HepG2 (cell line): ENCODE measurements at regions not wholly inside any gene's neighbourhood (a gene's known extent, or its start where the extent isn't known, plus 50 kb on each side); places are given as distances from the start of the nearest gene placed in this dataset.

Source experiments
- ARID2 ChIP-seq: sonication (generic); formaldehyde crosslinking; IDR thresholded peaks from 2 replicates; pipeline ENCODE4 v1.8.1; 2022; ENCODE audit warnings: mild to moderate bottlenecking, missing genetic modification reagents, borderline replicate concordance
- DNMT3B ChIP-seq: conservative IDR thresholded peaks from 2 replicates; pipeline ENCODE4 v1.6.1; 2016; ENCODE audit warnings: missing biosample characterization, control low read depth
- JARID2 ChIP-seq: sonication (generic); formaldehyde crosslinking; IDR thresholded peaks from 2 replicates; pipeline ENCODE4 v1.8.1; 2023; ENCODE audit warnings: missing genetic modification reagents, inconsistent platforms; ENCODE audit not compliant: insufficient replicate concordance
- MTF2 ChIP-seq: sonication (generic); formaldehyde crosslinking; IDR thresholded peaks from 2 replicates; pipeline ENCODE4 v1.5.0; 2020; ENCODE audit warnings: missing genetic modification reagents, borderline replicate concordance
- NFATC3 ChIP-seq: sonication (generic); formaldehyde crosslinking; IDR thresholded peaks from 2 replicates; pipeline ENCODE4 v1.5.1; 2020; ENCODE audit warnings: mild to moderate bottlenecking, missing genetic modification reagents
- NFIB ChIP-seq: sonication (generic); formaldehyde crosslinking; IDR thresholded peaks from 2 replicates; pipeline ENCODE4 v1.9.0; 2021; ENCODE audit warnings: missing genetic modification reagents, mild to moderate bottlenecking, borderline replicate concordance
- POGK ChIP-seq: sonication (generic); formaldehyde crosslinking; conservative IDR thresholded peaks from 2 replicates; pipeline ENCODE4 v1.8.0; 2022; ENCODE audit warnings: mild to moderate bottlenecking, moderate library complexity, missing genetic modification reagents
- SNAPC5 ChIP-seq: sonication (generic); formaldehyde crosslinking; IDR thresholded peaks from 2 replicates; pipeline ENCODE4 v1.8.1; 2023; ENCODE audit warnings: mild to moderate bottlenecking, missing genetic modification reagents, borderline replicate concordance
- TBX3 ChIP-seq: fragments of 450-650 bp; IDR thresholded peaks from 2 replicates; pipeline ENCODE4 v1.6.1; 2017; ENCODE audit warnings: antibody characterized with exemption, mild to moderate bottlenecking, inconsistent platforms, borderline replicate concordance
- TGIF2 ChIP-seq: IDR thresholded peaks from 2 replicates; pipeline ENCODE4 v1.6.1; 2016; ENCODE audit warnings: control low read depth, missing compliant biosample characterization
- THRA ChIP-seq: sonication (generic); formaldehyde crosslinking; IDR thresholded peaks from 2 replicates; pipeline ENCODE4 v1.4.0; 2020; ENCODE audit warnings: missing genetic modification reagents, borderline replicate concordance
- ZBTB26 ChIP-seq: IDR thresholded peaks from 2 replicates; pipeline ENCODE4 v1.6.1; 2016; ENCODE audit warnings: missing compliant biosample characterization, missing genetic modification reagents, borderline replicate concordance
- ZBTB8A ChIP-seq: sonication (generic); formaldehyde crosslinking; IDR thresholded peaks from 2 replicates; pipeline ENCODE4 v1.4.0; 2020; ENCODE audit warnings: mild to moderate bottlenecking, low read depth, missing genetic modification reagents, borderline replicate concordance
- ZFYVE20 ChIP-seq: sonication (generic); formaldehyde crosslinking; IDR thresholded peaks from 2 replicates; pipeline ENCODE4 v1.8.0; 2023; ENCODE audit warnings: low read depth, mild to moderate bottlenecking, moderate library complexity, missing genetic modification reagents, borderline replicate concordance
- ZMYM4 ChIP-seq: sonication (generic); formaldehyde crosslinking; IDR thresholded peaks from 2 replicates; pipeline ENCODE4 v1.8.1; 2023; ENCODE audit warnings: mild to moderate bottlenecking, missing genetic modification reagents
- ZNF17 ChIP-seq: sonication (generic); formaldehyde crosslinking; IDR thresholded peaks from 2 replicates; pipeline ENCODE4 v1.5.0; 2020; ENCODE audit warnings: mild to moderate bottlenecking, missing genetic modification reagents
- ZNF253 ChIP-seq: sonication (generic); formaldehyde crosslinking; IDR thresholded peaks from 2 replicates; pipeline ENCODE4 v1.8.0; 2022; ENCODE audit warnings: mild to moderate bottlenecking, missing genetic modification reagents, borderline replicate concordance
- ZNF350 ChIP-seq: sonication (generic); formaldehyde crosslinking; IDR thresholded peaks from 2 replicates; pipeline ENCODE4 v1.4.0; 2020; ENCODE audit warnings: mild to moderate bottlenecking, low read depth, missing genetic modification reagents, borderline replicate concordance
- ZNF496 ChIP-seq: sonication (generic); formaldehyde crosslinking; IDR thresholded peaks from 2 replicates; pipeline ENCODE4 v1.8.1; 2023; ENCODE audit warnings: mild to moderate bottlenecking, moderate library complexity, missing genetic modification reagents; ENCODE audit not compliant: insufficient replicate concordance
- ZNF552 ChIP-seq: sonication (generic); formaldehyde crosslinking; IDR thresholded peaks from 2 replicates; pipeline ENCODE4 v1.9.0; 2022; ENCODE audit warnings: missing genetic modification reagents, mild to moderate bottlenecking, borderline replicate concordance
- ZNF562 ChIP-seq: sonication (generic); formaldehyde crosslinking; IDR thresholded peaks from 2 replicates; pipeline ENCODE4 v1.8.0; 2022; ENCODE audit warnings: missing genetic modification reagents, borderline replicate concordance
- ZSCAN21 ChIP-seq: sonication (generic); formaldehyde crosslinking; IDR thresholded peaks from 2 replicates; pipeline ENCODE4 v1.8.0; 2022; ENCODE audit warnings: mild to moderate bottlenecking, missing genetic modification reagents, moderate library complexity, borderline replicate concordance
- TF ChIP-seq, protein P1 (sequence below): sonication (generic); IDR thresholded peaks from 2 replicates; pipeline ENCODE4 v1.6.1; 2016; ENCODE audit warnings: low read depth, borderline replicate concordance
- TF ChIP-seq, protein P2 (sequence below): sonication (generic); formaldehyde crosslinking; IDR thresholded peaks from 2 replicates; pipeline ENCODE4 v1.4.0; 2020; ENCODE audit warnings: low read depth, mild to moderate bottlenecking, missing genetic modification reagents

DNA sequence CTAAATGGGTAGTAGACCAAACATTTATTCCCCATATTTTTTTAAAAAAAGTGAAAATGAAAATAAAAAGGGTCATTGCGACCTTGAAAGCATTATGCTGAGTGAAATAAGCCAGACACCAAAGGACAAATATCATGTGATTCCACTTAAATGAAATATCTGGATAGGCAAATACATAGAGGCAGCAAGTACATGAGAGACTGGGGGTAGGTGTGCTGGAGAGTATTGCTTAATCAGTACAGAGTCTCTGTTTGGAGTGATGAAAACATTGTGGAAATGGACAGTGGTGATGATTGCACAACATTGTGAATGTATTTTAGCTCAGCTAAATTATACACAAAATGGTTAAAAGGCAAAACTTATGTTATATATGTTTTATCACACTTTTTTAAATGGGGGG, 169.4 kb downstream of the AKR1D1 start (continued):
- TF ChIP-seq POGK (peak; percentile 79), DNMT3B (CRISPR knock-in tag) (0 out of 2 replicates have a peak, but pooled peaks have one; percentile 26), ZFYVE20 (CRISPR knock-in tag) (no peak), NFATC3 (CRISPR knock-in tag) (no peak), MTF2 (CRISPR knock-in tag) (no peak), NFIB (no peak), ZNF562 (CRISPR knock-in tag) (no peak), ZMYM4 (CRISPR knock-in tag) (peak; percentile 88), ZBTB8A (no peak), ZBTB26 (CRISPR knock-in tag) (no peak), ARID2 (CRISPR knock-in tag) (no peak), JARID2 (CRISPR knock-in tag) (no peak), TBX3 (peak; percentile 40; the same call in 1 of the 2 replicates), SNAPC5 (CRISPR knock-in tag) (no peak), ZNF552 (no peak), ZNF350 (CRISPR knock-in tag) (no peak), ZNF253 (no peak), TGIF2 (CRISPR knock-in tag) (peak; percentile 64), ZSCAN21 (no peak), THRA (peak; percentile 55; the same call in 1 of the 2 replicates), ZNF17 (CRISPR knock-in tag) (no peak), ZNF496 (no peak)
- TF ChIP-seq, protein P1, sequence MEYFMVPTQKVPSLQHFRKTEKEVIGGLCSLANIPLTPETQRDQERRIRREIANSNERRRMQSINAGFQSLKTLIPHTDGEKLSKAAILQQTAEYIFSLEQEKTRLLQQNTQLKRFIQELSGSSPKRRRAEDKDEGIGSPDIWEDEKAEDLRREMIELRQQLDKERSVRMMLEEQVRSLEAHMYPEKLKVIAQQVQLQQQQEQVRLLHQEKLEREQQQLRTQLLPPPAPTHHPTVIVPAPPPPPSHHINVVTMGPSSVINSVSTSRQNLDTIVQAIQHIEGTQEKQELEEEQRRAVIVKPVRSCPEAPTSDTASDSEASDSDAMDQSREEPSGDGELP: peak; percentile 64; the same call in 1 of the 2 replicates
- TF ChIP-seq, protein P2, sequence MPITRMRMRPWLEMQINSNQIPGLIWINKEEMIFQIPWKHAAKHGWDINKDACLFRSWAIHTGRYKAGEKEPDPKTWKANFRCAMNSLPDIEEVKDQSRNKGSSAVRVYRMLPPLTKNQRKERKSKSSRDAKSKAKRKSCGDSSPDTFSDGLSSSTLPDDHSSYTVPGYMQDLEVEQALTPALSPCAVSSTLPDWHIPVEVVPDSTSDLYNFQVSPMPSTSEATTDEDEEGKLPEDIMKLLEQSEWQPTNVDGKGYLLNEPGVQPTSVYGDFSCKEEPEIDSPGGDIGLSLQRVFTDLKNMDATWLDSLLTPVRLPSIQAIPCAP: no peak
